SK-N-SH (cell line): ENCODE measurements at regions not wholly inside any gene's neighbourhood (a gene's known extent, or its start where the extent isn't known, plus 50 kb on each side); places are given as distances from the start of the nearest gene placed in this dataset.

Experiments
- CTCF ChIA-PET: fragments of 300-600, 350-600 bp; formaldehyde crosslinking; extraction: SDS; loops from one replicate; lab custom pipeline; 2021; lab: Yijun Ruan, JAX
- POLR2A ChIA-PET: fragments of 350-600 bp; sonication (Branson Sonifier 250); formaldehyde crosslinking; extraction: SDS; loops from one replicate; lab custom pipeline; 2020; ENCODE audit warnings: antibody characterized with exemption, inconsistent platforms; lab: Yijun Ruan, JAX
- DNase-seq: peaks from one replicate; pipeline ENCODE4 v3.0.0; 2012
- H2AFZ ChIP-seq: fragments of 200-600 bp; sonication (generic); 2 replicates; pipeline ENCODE4 v1.8.1; 2016; ENCODE audit warnings: antibody characterized with exemption, mild to moderate bottlenecking, low read depth
- H3F3A ChIP-seq: fragments of 200-600 bp; sonication (generic); replicated peaks from 2 replicates; pipeline ENCODE3; 2016; ENCODE audit warnings: antibody characterized with exemption, mild to moderate bottlenecking; ENCODE audit not compliant: insufficient read depth
- H3K27ac ChIP-seq, 2 experiments: fragments of 200-500 bp in 1 of 2; fragments of 200-600 bp in 1 of 2; sonication (Bioruptor generic) in 1 of 2; sonication (generic), shearing (Covaris generic) in 1 of 2; 2 replicates each; pipeline versions ENCODE4 v1.5.1 to v1.6.1; 2014 to 2016; ENCODE audit warnings: low read depth in 2 of 2, inconsistent platforms in 1 of 2, low read length in 1 of 2, mild to moderate bottlenecking in 1 of 2, mixed read lengths in 1 of 2
- H3K27me3 ChIP-seq: fragments of 200-600 bp; sonication (generic), shearing (Covaris generic); 2 replicates; pipeline ENCODE4 v1.6.1; 2016; ENCODE audit warnings: mixed run types; ENCODE audit not compliant: insufficient read depth
- H3K36me3 ChIP-seq, 2 experiments: fragments of 200-500 bp in 1 of 2; fragments of 200-600 bp in 1 of 2; sonication (Bioruptor generic) in 1 of 2; sonication (generic) in 1 of 2; replicated peaks in 1 of 2; 2 replicates each; pipeline versions ENCODE3 to v1.5.1; 2014 to 2016; ENCODE audit warnings: low read length in 1 of 2, mild to moderate bottlenecking in 1 of 2; ENCODE audit not compliant: insufficient read depth in 2 of 2, control insufficient read depth in 1 of 2
- H3K4me1 ChIP-seq, 2 experiments: fragments of 200-500 bp in 1 of 2; fragments of 200-600 bp in 1 of 2; sonication (Bioruptor generic) in 1 of 2; sonication (generic), shearing (Covaris generic) in 1 of 2; 2 replicates each; pipeline versions ENCODE4 v1.5.1 to v1.6.1; 2014 to 2016; ENCODE audit warnings: low read depth in 1 of 2, low read length in 1 of 2, mixed run types in 1 of 2; ENCODE audit not compliant: insufficient read depth in 2 of 2, control insufficient read depth in 1 of 2
- H3K4me2 ChIP-seq: fragments of 200-600 bp; sonication (generic), shearing (Covaris generic); 2 replicates; pipeline ENCODE4 v1.6.1; 2017; ENCODE audit warnings: mixed run types
- H3K4me3 ChIP-seq, 2 experiments: fragments of 200-500 bp in 1 of 2; fragments of 200-600 bp in 1 of 2; sonication (Bioruptor generic) in 1 of 2; sonication (generic), shearing (Covaris generic) in 1 of 2; 2 replicates each; pipeline versions ENCODE4 v1.5.1 to v1.8.1; 2014 to 2016; ENCODE audit warnings: low read depth in 2 of 2, inconsistent platforms in 1 of 2, low read length in 1 of 2, mild to moderate bottlenecking in 1 of 2, mixed read lengths in 1 of 2, moderate library complexity in 1 of 2
- H3K79me2 ChIP-seq: fragments of 200-600 bp; sonication (generic); 2 replicates; pipeline ENCODE4 v1.8.1; 2017; ENCODE audit warnings: mild to moderate bottlenecking; ENCODE audit not compliant: insufficient read depth
- H3K9ac ChIP-seq: fragments of 200-600 bp; sonication (generic); 2 replicates; pipeline ENCODE4 v1.6.1; 2017; ENCODE audit warnings: mixed run types
- H3K9me2 ChIP-seq: fragments of 200-600 bp; sonication (generic); 2 replicates; pipeline ENCODE4 v1.6.1; 2017; ENCODE audit warnings: mixed run types
- H3K9me3 ChIP-seq: fragments of 200-600 bp; sonication (generic); 2 replicates; pipeline ENCODE4 v1.6.1; 2017; ENCODE audit warnings: mixed run types, mild to moderate bottlenecking, moderate library complexity
- H4K20me1 ChIP-seq: fragments of 200-600 bp; sonication (generic); 2 replicates; pipeline ENCODE4 v1.6.1; 2017; ENCODE audit warnings: mild to moderate bottlenecking, mixed run types; ENCODE audit not compliant: insufficient read depth
- CHD2 ChIP-seq: fragments of 150-350 bp; IDR thresholded peaks from 2 replicates; pipeline ENCODE4 v1.6.1; 2018; ENCODE audit warnings: low read length; ENCODE audit not compliant: partially characterized antibody
- EZH2phosphoT487 ChIP-seq: fragments of 200-600 bp; sonication (generic); IDR thresholded peaks from 2 replicates; pipeline ENCODE4 v1.6.1; 2017; ENCODE audit warnings: low read depth, mixed run types, mild to moderate bottlenecking, antibody characterized with exemption, moderate library complexity, borderline replicate concordance
- FOSL2 ChIP-seq: IDR thresholded peaks from 2 replicates; pipeline ENCODE4 v1.4.0; 2012; ENCODE audit warnings: low read depth, mild to moderate bottlenecking, moderate library complexity, borderline replicate concordance
- FOXJ3 ChIP-seq: sonication (generic); formaldehyde crosslinking; IDR thresholded peaks from 2 replicates; pipeline ENCODE4 v1.5.1; 2020; ENCODE audit warnings: mild to moderate bottlenecking, missing genetic modification reagents
- MEF2A ChIP-seq: IDR thresholded peaks from 2 replicates; pipeline ENCODE4 v1.4.0; 2012; ENCODE audit warnings: low read depth, borderline replicate concordance
- SMC3 ChIP-seq: IDR thresholded peaks from 2 replicates; pipeline ENCODE4 v1.6.1; 2012; ENCODE audit warnings: low read depth, low read length, improper control_type of control experiment
- WGBS: methylation state at CpG from one replicate; pipeline ENCODE4 v1.1.6; 2017; ENCODE audit warnings: low lambda C conversion rate; 5-methylcytosine and 5-hydroxymethylcytosine counted together
- TF ChIP-seq, protein P1 (sequence below): IDR thresholded peaks from 2 replicates; pipeline ENCODE4 v1.4.0; 2012; ENCODE audit warnings: low read depth
- TF ChIP-seq, protein P2 (sequence below): IDR thresholded peaks from 2 replicates; pipeline ENCODE4 v1.4.0; 2012; ENCODE audit warnings: low read depth, borderline replicate concordance
- TF ChIP-seq, protein P3 (sequence below): fragments of 150-350 bp; IDR thresholded peaks from 2 replicates; pipeline ENCODE4 v1.6.1; 2017; ENCODE audit warnings: antibody characterized with exemption, low read length, low read depth, borderline replicate concordance
- TF ChIP-seq, protein P4 (sequence below): IDR thresholded peaks from 2 replicates; pipeline ENCODE4 v1.6.1; 2012; ENCODE audit warnings: mild to moderate bottlenecking, low read depth, low read length, moderate library complexity
- TF ChIP-seq, protein P5 (sequence below): IDR thresholded peaks from 2 replicates; pipeline ENCODE4; 2012

DNA sequence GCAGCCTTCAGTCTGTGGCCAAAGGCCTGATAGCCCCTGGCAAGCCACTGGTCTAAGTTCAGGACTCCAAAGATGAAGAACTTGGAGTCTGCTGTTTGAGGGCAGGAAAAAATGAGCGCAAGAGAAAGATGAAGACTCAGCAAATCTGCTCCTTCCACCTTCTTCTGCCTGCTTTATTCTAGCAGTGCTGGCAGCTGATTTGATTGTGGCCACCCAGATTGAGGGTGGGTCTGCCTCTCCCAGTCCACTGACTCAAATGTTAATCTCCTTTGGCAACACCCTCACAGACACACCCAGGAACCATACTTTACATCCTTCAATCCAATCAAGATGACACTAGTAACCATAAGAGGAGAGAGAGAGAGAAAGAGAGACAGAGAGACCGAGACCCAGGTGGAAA is 127.6 kb downstream of the UTP18 start:
- ChIA-PET CTCF (interaction anchor here (0.9 kb wide), 1 partner anchor 346 kb away, joined by 3 read pairs; no protein-coding TSS in a partner anchor), POLR2A (no interaction called here)
- no peaks in the 10 kb centered on the region for H4K20me1 ChIP-seq
- no peaks in the 10 kb centered on the region for H3F3A ChIP-seq
- H3K36me3 ChIP-seq: no peaks in the 10 kb centered on the region
- 26% methylated on average over 2 of the region's 2 CpGs for WGBS
- TF ChIP-seq, protein P1, sequence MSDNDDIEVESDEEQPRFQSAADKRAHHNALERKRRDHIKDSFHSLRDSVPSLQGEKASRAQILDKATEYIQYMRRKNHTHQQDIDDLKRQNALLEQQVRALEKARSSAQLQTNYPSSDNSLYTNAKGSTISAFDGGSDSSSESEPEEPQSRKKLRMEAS: no peak
- no peak for TF ChIP-seq FOXJ3 (CRISPR knock-in tag)
- TF ChIP-seq, protein P2, sequence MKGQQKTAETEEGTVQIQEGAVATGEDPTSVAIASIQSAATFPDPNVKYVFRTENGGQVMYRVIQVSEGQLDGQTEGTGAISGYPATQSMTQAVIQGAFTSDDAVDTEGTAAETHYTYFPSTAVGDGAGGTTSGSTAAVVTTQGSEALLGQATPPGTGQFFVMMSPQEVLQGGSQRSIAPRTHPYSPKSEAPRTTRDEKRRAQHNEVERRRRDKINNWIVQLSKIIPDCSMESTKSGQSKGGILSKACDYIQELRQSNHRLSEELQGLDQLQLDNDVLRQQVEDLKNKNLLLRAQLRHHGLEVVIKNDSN: no peak
- TF ChIP-seq, protein P3, sequence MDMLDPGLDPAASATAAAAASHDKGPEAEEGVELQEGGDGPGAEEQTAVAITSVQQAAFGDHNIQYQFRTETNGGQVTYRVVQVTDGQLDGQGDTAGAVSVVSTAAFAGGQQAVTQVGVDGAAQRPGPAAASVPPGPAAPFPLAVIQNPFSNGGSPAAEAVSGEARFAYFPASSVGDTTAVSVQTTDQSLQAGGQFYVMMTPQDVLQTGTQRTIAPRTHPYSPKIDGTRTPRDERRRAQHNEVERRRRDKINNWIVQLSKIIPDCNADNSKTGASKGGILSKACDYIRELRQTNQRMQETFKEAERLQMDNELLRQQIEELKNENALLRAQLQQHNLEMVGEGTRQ: no peak
- TF ChIP-seq MEF2A: no peak
- TF ChIP-seq, all 33 proteins: peak for 0
- no peak for DNase-seq
- Histone ChIP-seq H3K9me3 (no peaks in the 10 kb centered on the region), H3K4me1 (no peaks in the 10 kb centered on the region), H3K4me2 (no peak overlapping the region), H3K9ac (no peak overlapping the region), H3K27me3 (no peaks in the 10 kb centered on the region), H3K9me2 (no peaks in the 10 kb centered on the region), H3K27ac (no peak overlapping the region), H3K4me3 (no peak overlapping the region), H2AFZ (no peak overlapping the region), H3K79me2 (no peaks in the 10 kb centered on the region)

DNA sequence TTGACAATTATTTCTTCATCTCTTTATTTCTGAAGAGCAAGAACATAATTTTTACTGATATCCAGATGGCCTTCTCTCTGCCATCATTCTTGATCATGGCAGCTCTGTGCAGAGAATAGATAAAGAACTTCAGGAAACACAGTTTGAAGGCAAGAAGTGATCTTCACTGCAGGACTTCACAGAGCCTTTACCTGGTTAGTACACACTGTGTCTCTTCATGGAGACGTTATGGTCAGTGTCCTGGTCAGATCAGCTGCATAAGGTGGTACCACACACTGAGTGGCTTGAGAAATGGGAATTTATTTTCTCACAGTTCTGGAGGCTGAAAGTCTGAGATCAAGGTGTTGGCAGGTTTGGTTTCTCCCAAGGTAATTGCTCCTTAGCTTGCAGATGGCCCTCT is 129.5 kb downstream of the UTP18 start:
- Histone ChIP-seq H3K27me3 (no peaks in the 10 kb centered on the region), H3K9ac (no peak overlapping the region), H2AFZ (no peak overlapping the region), H3K9me3 (no peaks in the 10 kb centered on the region), H3K36me3 (no peaks in the 10 kb centered on the region), H3K9me2 (no peaks in the 10 kb centered on the region), H3K4me1 (no peaks in the 10 kb centered on the region), H3K4me3 (no peak overlapping the region), H4K20me1 (no peaks in the 10 kb centered on the region), H3K27ac (no peak overlapping the region), H3K79me2 (no peaks in the 10 kb centered on the region), H3K4me2 (no peak overlapping the region), H3F3A (no peaks in the 10 kb centered on the region)
- DNase-seq: no peak
- ChIA-PET POLR2A (no interaction called here), CTCF (interaction anchor here (2.5 to 6.1 kb wide), 2 partner anchors 18 to 91 kb away, joined by 6 to 38 read pairs; no protein-coding TSS in a partner anchor)
- WGBS: 18% methylated on average over 1 of the region's 1 CpG
- TF ChIP-seq FOSL2 (no peak), EZH2phosphoT487 (no peak), CHD2 (no peak), SMC3 (no peak)
- TF ChIP-seq, protein P4, sequence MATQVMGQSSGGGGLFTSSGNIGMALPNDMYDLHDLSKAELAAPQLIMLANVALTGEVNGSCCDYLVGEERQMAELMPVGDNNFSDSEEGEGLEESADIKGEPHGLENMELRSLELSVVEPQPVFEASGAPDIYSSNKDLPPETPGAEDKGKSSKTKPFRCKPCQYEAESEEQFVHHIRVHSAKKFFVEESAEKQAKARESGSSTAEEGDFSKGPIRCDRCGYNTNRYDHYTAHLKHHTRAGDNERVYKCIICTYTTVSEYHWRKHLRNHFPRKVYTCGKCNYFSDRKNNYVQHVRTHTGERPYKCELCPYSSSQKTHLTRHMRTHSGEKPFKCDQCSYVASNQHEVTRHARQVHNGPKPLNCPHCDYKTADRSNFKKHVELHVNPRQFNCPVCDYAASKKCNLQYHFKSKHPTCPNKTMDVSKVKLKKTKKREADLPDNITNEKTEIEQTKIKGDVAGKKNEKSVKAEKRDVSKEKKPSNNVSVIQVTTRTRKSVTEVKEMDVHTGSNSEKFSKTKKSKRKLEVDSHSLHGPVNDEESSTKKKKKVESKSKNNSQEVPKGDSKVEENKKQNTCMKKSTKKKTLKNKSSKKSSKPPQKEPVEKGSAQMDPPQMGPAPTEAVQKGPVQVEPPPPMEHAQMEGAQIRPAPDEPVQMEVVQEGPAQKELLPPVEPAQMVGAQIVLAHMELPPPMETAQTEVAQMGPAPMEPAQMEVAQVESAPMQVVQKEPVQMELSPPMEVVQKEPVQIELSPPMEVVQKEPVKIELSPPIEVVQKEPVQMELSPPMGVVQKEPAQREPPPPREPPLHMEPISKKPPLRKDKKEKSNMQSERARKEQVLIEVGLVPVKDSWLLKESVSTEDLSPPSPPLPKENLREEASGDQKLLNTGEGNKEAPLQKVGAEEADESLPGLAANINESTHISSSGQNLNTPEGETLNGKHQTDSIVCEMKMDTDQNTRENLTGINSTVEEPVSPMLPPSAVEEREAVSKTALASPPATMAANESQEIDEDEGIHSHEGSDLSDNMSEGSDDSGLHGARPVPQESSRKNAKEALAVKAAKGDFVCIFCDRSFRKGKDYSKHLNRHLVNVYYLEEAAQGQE: no peak
- TF ChIP-seq, protein P5, sequence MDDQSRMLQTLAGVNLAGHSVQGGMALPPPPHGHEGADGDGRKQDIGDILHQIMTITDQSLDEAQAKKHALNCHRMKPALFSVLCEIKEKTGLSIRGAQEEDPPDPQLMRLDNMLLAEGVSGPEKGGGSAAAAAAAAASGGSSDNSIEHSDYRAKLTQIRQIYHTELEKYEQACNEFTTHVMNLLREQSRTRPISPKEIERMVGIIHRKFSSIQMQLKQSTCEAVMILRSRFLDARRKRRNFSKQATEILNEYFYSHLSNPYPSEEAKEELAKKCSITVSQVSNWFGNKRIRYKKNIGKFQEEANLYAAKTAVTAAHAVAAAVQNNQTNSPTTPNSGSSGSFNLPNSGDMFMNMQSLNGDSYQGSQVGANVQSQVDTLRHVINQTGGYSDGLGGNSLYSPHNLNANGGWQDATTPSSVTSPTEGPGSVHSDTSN: no peak
- TF ChIP-seq, protein P2: no peak
